Hematopoietic multipotent progenitor cell treated with erythropoietin and hydrocortisone succinate and interleukin-3 and kit ligand, for 6 days (in vitro differentiated cells): ENCODE measurements at regions not wholly inside any gene's neighbourhood (a gene's known extent, or its start where the extent isn't known, plus 50 kb on each side); places are given as distances from the start of the nearest gene placed in this dataset.
"Not testable (repeated sequence)": the region's sequence is repeated elsewhere in the genome, so short reads cannot be mapped to it uniquely, and the experiment has no call there.

Experiments
- DNase-seq: peaks from one replicate; pipeline ENCODE4 v3.0.0-alpha.2; 2015

DNA sequence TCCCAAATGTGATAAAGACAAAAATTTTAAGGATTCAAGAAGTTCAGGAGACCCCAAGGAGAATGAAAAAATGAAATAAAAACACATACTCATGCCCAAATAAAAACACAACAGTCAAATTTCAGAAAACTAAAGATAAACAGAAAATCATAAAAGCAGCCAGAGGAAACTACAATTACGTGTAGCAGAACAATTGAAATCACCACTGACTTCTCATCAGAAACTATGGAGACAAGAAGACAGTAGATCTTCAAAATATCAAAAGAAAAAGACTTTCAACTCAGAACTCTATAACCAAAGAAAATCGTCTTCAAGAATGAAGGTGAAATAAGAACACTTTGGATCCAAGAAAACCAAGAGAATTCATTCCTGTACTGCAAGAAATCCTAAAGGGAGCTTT, 54.9 kb downstream of the DIO3 start:
- DNase-seq = no peak

DNA sequence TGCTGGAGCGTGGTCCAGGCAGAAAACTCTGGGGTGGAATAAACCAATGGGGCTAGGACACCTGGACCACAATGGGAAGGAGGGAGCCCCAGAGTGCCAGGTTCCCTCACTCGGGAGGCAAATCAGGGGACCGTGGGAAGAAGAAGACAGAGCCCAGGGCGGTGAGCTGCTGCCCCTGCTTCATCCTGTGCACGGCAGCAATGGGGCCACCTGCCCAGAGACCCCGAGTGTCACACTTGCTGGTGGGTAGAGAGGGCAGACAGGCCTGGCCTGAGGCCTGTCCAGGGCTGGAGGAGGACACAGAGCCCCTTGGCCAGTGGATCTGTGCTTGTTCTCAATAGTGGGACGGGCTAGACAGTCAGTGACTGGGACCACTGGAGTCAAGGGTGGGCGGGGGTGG, 58.2 kb downstream of the DIO3 start:
- DNase-seq = no peak

DNA sequence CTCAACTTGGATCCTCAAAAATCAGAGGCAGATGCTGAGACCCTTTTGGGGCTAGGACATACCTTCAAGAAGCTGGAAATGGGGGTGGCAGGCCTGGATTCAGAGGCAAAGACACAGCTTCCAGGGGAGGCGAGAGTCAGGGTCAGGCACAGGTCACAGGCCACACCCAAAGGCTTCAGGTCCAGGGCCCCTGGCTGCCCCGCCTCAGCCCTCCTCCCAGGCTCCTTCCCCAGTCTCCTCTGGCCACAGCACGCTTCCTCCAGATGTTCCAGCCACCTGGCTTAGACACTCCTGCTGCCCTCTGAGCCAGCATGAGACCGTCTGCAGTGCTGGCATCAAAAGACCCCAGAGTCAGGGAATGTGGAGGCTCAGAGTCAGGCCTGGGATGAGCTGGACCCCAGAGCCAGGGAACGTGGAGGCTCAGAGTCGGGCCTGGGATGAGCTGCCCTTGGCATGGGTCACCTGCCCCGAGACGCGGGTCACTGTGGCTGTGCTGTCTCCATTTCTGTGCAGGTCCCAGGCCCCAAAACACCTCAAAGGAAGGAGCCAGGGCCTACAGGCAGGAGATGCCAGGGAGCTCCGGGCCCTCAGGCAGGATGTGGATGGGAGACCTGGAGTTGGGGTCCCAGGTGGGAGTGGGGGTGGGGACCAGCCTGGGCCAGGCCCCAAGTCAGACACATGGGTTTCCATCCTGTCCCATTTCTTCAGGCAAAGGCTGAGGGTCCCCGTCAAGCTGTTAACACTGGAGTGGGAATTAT, 58.9 kb downstream of the DIO3 start:
- no peak for DNase-seq

DNA sequence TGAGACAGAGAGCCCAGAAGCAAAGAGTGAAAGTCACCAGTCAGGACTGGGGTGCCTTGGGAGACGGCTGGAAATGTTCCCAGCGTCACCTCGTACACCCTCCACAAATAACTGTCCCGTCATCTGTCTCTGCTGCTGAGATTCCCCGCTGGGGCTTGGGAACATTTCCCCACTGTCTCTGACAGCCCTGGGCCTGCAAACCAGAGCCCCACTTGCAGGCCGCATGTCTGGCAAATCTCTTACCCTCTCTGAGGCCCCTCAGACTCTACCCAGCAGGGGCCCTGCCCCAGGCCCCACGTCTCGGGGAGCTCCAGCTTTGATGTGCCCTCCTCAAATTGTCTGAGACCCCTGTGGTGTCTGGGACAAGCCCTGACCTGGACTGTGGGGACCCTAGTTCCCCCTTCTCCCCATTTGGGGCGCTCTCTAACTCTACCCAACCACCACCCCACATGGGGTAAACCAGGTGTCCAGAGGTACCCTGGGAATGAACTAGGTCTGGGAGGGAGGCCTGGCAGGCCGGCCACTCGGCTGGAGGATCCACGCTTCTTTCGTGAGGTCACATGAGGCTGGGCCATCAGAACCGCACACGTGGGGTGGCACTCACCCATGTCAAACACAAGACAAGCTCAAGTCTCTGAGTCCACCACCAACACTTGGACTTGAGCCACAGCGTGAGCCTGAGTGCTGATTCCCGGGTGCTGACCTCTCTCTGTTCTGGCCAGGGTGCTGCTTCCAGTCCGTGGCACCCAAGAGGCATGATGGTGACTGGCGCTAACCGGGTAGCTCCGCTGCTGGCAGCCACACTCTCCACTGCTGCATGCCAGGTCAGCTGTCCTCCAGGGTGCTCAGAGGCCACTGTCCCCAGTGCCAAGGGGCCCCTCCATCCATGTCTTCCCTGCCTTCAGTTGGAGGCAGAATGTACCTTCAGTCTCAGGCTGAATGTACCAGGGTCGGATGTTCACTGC, 59.8 kb downstream of the DIO3 start:
- no peak for DNase-seq

DNA sequence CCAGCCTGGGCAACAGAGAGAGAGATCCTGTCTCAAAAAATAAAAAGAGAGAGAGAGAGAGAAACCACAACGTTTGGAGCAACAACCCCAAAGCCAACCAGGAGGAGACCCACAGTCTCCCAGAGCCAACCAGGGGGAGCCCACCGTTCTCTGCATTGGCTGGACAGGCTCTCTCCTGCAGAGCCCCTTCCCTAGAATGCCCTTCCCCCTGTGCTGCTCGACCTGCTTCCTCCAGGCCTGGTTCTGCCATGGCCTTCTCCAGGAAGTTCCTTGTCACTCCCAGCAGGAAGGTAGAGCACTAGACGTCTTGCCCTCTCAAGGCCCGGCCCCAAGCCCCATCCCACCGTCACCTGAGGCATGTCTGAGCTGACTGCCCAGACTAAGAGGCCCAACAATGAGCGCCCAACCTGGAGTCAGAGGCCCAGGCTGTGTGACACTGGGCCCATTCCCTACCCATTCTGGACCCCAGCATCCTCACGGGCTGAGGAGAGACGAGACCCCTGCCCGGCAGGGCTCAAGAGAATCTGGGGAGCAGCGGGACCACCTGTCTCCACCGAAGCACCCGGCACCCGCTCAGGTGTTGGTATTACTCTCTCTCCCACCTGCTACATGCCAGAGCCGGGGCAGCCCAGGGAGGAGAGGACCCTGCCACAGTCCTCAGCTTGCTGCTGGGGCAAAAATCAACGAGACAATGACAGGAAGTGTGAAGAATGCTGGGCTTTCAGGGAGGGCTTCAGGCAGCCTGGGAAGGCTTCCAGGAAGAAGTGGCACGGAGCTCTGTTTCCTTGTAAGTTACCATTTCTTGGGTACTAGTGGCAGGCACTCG, 61.2 kb downstream of the DIO3 start:
- DNase-seq = no peak

DNA sequence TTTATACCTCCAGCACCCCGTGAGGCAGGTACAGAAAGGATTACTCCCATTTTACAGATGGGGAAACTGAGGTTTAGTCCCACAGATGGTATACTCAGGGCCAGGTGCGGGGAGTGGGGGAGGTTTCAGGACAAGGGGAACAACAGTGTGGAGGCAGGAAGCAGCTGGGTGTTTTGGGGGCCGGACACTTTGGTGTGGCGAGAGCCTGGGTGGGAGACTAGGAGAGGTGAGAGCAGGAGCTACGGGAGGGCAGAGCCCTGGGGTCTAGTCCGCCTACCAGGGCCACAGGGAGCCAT, 61.7 kb downstream of the DIO3 start:
- DNase-seq = no peak

DNA sequence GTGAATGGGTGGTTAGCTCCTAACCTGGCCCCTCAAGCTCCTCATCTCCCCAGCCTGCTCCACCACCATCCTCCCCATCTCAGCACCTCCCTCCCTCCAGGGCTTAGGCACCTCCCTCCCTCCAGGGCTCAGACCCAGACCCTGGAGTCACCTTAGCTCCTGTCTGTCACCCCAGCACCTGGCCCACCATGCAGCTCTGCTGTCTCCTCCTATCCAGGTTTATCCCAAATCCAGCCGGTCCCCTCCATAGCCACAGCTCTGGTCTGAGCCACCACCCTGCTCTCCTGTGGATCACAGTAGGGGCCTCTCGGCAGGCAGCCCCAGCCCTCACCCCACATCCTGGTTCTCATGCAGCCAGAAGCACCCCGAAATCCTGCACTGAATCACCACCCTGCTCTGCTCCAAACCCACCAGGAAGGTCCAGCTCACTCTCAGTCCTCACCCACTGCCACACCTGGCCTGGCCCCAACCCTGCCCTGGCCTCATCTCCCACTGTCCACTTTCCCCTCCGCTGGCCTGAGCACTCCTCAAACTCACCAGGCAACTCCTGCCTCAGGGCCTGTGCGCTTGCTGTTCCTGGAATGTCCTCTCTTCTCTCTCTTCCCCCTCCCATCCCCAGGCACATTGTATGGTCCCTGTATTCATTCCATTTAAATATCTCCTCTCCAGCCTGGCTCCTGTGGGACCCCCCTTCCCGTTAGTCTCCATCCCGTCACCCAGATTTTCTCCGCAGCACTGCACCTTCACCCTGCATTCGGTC, 62.6 kb downstream of the DIO3 start:
- no peak for DNase-seq

DNA sequence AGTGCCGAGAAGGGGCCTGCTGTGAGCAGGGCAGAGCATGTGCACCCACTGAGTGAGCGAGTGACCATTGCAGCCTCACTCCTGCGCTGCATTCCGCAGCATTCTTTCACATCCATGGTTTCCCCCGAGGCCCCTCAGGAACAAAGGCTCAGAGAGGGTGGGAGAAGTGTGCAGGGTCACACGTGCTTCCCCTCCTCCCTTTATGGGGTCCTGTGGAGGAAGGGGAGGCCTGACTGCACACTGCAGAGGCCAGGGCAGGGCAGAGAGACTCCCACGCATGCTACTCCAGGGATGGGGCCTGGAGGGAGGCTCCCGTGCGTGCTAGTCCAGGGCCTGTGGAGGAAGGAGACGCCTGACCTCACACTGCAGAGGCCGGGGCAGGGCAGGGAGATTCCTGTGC, 63.2 kb downstream of the DIO3 start:
- DNase-seq = no peak

DNA sequence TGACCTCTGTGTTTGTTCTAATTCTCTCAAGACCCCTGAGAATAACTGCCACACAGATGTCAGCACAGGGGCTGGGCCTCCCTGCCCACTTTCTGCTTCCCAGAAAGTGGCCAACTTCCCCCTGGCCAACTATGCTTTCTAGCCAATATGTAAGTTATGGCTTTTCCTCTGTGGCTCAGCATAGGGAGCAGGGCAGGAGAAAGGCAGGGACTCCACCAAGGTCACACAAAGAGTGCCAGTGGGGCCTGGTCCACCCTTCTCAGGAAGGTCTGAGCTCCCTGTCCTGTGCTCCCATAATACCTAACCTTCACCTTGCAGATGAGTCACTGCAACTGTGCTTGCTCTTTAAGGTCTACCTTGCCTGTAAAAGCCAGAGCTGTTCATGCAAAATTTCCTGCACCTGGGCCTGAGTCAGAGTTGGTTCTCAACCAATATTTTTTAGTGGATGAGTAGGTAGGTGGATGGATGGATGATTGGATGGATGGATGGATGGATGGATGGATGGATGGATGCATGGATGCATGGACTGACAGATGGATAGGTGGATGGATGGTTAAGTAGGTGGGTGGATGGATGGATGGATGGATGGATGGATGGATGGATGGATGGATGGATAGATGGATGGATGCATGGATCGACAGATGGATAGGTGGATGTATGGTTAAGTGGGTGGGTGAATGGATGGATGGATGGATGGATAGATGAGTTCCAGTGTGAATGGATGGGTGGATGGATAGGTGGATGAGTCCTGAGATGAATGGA, 64.2 kb downstream of the DIO3 start:
- no peak for DNase-seq

DNA sequence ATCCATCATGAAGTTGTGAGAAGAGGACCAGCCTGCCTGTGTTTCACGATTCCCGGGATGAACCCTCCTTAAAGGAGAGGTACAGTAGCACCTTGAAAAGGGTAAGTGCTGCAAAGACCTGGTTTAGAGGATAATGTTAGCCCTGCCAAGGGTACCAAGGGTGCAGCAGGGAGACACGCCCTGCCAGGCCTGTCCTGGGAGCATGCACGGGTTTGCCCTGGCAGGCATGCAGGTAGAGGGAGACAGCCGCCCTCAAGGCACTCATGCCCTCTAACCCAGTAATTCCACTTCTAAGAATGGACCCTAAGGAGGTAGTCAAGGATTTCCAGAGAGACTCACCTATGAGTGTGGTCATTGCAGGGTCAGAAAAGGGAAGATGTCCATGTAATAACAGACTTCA, 65.0 kb downstream of the DIO3 start:
- no peak for DNase-seq

DNA sequence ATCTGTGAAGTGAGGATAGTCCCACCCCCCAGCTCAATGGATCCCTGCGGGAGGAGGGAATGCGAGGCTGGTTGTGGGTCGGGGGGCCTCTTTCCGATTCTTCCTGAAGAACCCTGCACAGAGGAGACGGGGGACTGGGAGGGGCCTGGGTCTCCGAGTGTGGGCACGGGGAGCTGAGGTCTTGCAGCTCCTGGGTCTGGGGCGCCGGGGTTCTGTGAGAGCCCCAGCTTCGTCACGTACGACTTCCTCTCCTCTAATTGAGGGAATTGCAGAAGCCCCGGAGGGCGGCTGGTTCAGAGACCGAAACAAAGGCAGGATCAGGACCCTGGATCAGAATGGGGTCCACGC, 66.6 kb downstream of the DIO3 start:
- DNase-seq = no peak

DNA sequence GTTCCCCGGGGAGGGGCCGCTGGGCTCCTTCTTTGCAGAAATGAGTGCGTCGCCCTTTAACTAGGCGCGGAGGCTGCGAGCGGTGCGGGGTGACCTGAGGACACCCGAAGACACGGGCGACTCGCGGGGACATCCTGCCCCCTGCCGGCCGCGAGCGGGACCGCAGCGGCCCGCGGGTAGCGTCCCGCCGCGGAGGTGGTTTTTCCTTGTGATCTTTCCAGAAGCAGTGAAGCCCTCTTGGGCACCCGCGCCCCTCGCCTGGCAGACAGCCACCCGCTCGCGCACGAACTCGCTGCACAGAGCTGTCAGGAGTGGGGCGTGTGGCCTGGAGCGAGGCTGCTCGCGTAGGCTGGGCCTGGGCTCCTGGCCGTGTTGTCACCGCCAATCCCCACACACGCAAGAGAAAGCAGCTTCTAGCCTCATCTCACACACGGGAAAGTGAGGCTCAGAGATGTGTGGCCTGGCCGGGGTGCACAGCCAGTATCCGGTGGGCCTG, 67.2 kb downstream of the DIO3 start:
- DNase-seq = peak; percentile 79

DNA sequence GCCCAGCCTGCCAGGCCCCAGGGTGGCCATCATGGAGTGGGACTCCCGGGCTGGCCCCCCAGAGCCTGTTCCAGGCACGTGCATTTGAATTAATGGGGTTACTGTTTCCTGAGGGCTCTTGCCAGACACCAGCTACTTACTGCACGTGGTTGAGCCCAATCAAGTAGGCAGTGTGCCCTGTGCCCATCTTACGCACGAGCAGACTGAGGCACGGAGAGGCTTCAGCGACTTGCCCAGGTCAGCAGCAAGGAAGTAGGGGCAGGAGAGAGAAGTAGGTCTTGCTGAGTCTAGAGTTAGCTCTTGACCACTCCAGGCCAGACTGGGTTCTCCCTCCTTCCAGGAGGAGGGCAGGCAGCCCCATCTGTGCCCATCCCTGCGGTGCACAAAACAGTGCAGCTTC, 67.7 kb downstream of the DIO3 start:
- DNase-seq = no peak

DNA sequence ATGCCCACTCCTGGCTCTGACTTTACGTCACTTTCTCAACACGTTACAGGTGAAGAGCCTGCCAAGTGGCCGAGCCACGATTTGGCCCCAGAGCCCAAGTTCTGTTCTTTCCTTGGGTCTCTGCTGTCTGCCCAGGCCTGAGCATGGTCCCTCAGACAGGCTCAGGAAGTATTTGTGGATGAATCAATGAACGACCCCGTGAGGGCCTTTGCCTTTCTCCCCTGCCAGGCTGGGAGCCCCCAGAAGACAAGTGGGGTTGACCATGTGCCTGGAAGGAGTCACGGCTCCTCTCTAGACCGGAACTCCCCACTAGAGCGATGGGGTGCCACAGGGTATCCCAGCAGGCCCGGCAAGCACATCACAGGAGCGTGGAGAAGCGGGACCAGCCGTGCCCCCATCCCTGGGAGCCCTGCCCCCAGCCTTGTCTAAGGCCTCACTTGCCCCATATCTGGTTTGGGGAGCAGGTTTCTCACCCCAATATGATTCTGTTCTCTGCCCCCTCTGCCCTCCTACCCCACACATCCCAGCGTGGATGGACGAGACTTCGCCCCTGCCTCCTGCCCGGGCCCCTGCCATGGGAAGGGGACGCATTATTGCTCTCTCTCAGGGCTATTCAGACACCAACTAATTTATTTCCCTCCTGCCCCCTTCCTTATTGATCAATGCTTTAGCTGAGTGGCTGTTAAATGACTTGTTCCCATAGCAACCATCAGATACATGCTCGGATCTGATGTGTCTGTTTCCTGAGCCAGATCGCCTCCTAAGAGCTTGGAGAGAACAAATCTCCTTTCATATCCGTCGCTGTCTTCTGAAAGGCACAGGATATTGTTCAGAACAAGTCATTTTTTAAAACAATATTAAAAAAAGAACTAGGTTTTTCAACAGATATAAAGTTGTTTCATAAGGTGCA, 69.0 kb downstream of the DIO3 start:
- no peak for DNase-seq

DNA sequence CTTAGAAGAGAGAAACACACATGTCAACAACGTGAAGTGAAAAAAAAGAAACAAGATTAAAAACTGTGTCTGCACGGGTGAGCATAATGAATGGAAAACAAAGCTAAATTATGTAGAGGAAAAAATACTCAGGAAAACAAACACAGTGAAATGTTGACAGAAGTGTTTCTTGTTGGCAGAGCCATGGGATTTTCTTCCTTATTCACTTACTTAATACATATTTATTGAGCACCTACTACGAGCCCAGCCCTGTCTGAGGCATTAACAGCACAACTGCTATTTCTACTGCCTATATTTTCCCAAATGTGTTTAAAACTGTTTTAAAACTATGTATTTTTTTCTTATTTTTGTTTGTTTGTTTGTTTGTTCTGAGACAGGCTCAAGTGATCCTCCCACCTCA, 69.9 kb downstream of the DIO3 start:
- no peak for DNase-seq

DNA sequence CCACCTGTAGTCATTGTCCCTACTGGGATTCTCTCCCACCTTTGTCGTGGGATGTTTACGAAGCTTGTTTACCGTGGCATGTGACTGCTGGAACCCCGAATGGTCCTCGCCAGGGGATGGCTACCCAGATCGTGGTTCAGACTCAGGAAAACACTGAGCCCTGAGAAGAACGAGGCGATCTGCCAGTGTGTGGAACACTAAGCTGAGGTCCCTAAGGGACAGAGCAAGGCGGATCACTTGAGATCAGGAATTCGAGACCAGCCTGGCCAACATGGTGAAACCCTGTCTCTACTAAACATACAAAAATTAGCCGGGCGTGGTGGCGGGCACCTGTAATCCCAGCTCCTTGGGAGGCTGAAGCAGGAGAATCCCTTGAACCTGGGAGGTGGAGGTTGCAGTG, 70.7 kb downstream of the DIO3 start:
- DNase-seq = not testable (repeated sequence)

DNA sequence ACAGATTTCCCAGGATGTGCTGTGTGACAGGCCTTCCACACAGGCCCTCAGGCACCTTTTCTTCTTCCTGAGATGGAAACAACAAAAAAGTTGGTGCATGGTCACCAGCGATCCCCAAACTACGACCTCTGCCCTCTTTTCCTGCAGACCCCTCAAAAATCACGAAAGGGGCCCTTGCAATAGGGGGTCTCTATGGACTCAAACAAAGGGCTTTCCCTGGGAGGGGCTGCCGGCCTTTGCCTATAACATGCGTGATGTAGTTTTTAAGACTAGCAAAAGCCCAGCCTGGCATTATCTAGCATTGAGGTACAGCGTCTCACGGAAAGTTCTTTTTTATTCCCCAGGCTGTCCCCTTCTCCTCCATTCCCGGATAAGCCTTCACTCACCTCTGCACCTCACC, 71.2 kb downstream of the DIO3 start:
- DNase-seq = no peak

DNA sequence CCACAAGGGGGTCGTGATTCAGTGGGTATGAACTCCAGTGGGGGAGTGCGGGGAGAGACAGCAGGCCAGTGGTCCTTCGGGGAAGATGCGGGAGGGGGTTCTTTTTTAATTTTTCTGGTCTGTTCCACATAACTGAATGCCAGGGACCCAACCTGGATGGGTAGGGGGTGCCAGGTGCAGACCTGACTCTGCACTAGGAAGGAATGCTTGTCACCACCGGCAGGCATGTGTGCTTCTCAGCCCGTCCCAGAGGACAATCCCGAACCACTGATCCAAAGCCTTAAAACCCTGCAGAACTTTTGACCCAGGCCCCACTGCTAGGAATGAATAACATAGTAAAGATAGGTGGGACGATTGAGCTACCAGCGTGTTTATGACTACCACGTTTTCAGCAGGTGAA, 72.0 kb downstream of the DIO3 start:
- no peak for DNase-seq

DNA sequence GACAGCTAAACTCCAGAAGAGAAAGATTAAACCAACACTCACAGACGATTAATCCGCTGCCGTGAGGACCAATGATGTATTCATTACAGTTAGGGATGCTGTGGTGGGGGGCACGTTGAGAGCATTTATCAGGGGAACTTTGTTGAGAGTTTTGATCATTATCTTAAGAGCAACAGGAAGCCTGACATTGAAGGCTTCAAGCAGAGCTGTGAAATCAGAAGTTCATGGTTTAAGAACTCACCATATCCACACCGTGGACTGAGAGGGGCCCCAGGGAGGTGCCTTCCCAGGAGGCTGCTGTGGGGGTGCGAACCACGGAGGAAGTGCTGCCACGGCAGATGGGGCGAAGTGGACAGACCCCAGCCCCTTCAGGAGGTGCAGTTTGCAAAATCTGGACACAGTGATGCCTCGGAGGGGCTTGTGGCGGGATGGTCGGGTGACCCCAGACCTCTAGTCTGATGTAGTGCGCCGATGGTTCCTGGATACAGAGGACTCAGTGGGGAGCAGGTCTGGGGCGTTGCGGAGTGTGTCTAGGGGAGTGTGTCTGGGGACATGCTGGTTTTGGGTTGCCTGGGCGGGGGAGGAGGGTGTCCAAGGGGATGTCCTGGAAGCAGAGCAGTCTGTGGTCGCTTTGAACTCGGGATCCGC, 73.0 kb downstream of the DIO3 start:
- DNase-seq = no peak
